GM12878 (cell line): ENCODE measurements at regions not wholly inside any gene's neighbourhood (a gene's known extent, or its start where the extent isn't known, plus 50 kb on each side); places are given as distances from the start of the nearest gene placed in this dataset.
A peak's percentile ranks its signal among the peaks of the same experiment; 100 is the strongest.

ENCODE experiments used
- ATAC-seq: fragments of 200-7000 bp; cut with Tn5 transposase; 3 replicates; pipeline ENCODE4 v1.9.1; 2020; ENCODE audit warnings: mild to moderate bottlenecking, moderate library complexity
- BruUV-seq: library from RNA; stranded (reverse); fragments of 400-500 nt; replicated peaks from 2 replicates; lab custom pipeline; 2021; lab: Mats Ljungman, UMichigan
- CTCF ChIA-PET: fragments of 300-600 bp; sonication (Branson Sonifier 250); formaldehyde crosslinking; extraction: SDS; loops from one replicate; lab custom pipeline; 2021; ENCODE audit warnings: inconsistent platforms; lab: Yijun Ruan, JAX
- POLR2A ChIA-PET: fragments of 350-600 bp; formaldehyde crosslinking; extraction: SDS; loops from one replicate; lab custom pipeline; 2021; ENCODE audit warnings: inconsistent platforms; lab: Charles Lee
- RAD21 ChIA-PET: fragments of 300-600 bp; sonication (Branson Sonifier 250); formaldehyde crosslinking; loops from one replicate; lab custom pipeline; 2023; ENCODE audit warnings: antibody characterized with exemption; ENCODE audit not compliant: unreplicated experiment; lab: Charles Lee
- SMC1A ChIA-PET: fragments of 300-600 bp; sonication (Branson Sonifier 250); formaldehyde crosslinking; loops from one replicate; lab custom pipeline; 2023; ENCODE audit not compliant: unreplicated experiment, uncharacterized antibody; lab: Charles Lee
- DNase-seq: peaks from one replicate; pipeline ENCODE4 v3.0.0-alpha.2; 2011; ENCODE audit warnings: low read depth, low spot score
- FAIRE-seq: peaks from 3 replicates; lab custom pipeline; 2011; peaks lifted over from hg19 to GRCh38; lab: Jason Lieb, UNC
- H2AFZ ChIP-seq: 2 replicates; pipeline ENCODE4 v1.6.0; 2011; ENCODE audit warnings: low read depth, low read length, control low read depth; ENCODE audit not compliant: control insufficient read depth
- H3K27ac ChIP-seq: 2 replicates; pipeline ENCODE4 v1.5.1; 2011; ENCODE audit warnings: control low read depth; ENCODE audit not compliant: control insufficient read depth, insufficient read depth
- H3K27me3 ChIP-seq, 2 experiments: replicated peaks in 1 of 2; 2 replicates each; pipeline versions ENCODE4 v1.6.0 to v1.6.1; 2011; ENCODE audit warnings: low read length in 1 of 2; ENCODE audit not compliant: control insufficient read depth in 2 of 2, insufficient read depth in 2 of 2
- H3K36me3 ChIP-seq, 2 experiments: 2 replicates each; pipeline ENCODE4 v1.5.1; 2011; ENCODE audit warnings: low read length in 1 of 2; ENCODE audit not compliant: control insufficient read depth in 2 of 2, insufficient read depth in 2 of 2
- H3K4me1 ChIP-seq: 2 replicates; pipeline ENCODE4 v1.6.1; 2011; ENCODE audit warnings: mild to moderate bottlenecking, low read length, moderate library complexity, mixed read lengths; ENCODE audit not compliant: control insufficient read depth, insufficient read depth
- H3K4me2 ChIP-seq: 2 replicates; pipeline ENCODE4 v1.6.0; 2011; ENCODE audit warnings: control low read depth; ENCODE audit not compliant: control insufficient read depth, insufficient read depth
- H3K4me3 ChIP-seq: fragments of 200-600 bp; sonication (generic); 2 replicates; pipeline ENCODE4 v1.5.1; 2016
- H3K79me2 ChIP-seq: 2 replicates; pipeline ENCODE4 v1.6.0; 2011; ENCODE audit warnings: low read length; ENCODE audit not compliant: control insufficient read depth, insufficient read depth
- H3K9ac ChIP-seq: 2 replicates; pipeline ENCODE4 v1.8.0; 2011; ENCODE audit warnings: low read length, control low read depth, mixed read lengths; ENCODE audit not compliant: control insufficient read depth, insufficient read depth
- H3K9me3 ChIP-seq: replicated peaks from 3 replicates; pipeline ENCODE4 v1.5.1; 2011; ENCODE audit warnings: mild to moderate bottlenecking, low read length; ENCODE audit not compliant: control insufficient read depth, insufficient read depth
- H4K20me1 ChIP-seq: 2 replicates; pipeline ENCODE4 v1.6.0; 2011; ENCODE audit not compliant: control insufficient read depth, insufficient read depth
- CEBPB ChIP-seq, 2 experiments: fragments of 150-350 bp in 1 of 2; IDR thresholded peaks; 2 replicates each; pipeline ENCODE4 v1.6.1; 2012 to 2014; ENCODE audit warnings: low read depth in 2 of 2, low read length in 2 of 2, borderline replicate concordance in 1 of 2, inconsistent platforms in 1 of 2
- KDM1A ChIP-seq: fragments of 200-600 bp; sonication (generic); IDR thresholded peaks from 2 replicates; pipeline ENCODE4 v1.6.1; 2016; ENCODE audit warnings: borderline replicate concordance
- MLLT1 ChIP-seq: fragments of 450-650 bp; IDR thresholded peaks from 2 replicates; pipeline ENCODE4 v1.6.1; 2016; ENCODE audit warnings: mild to moderate bottlenecking
- RAD51 ChIP-seq: fragments of 450-650 bp; IDR thresholded peaks from 2 replicates; pipeline ENCODE4 v1.6.1; 2016; ENCODE audit warnings: moderate library complexity, mild to moderate bottlenecking, inconsistent platforms
- SP1 ChIP-seq: IDR thresholded peaks from one replicate; pipeline ENCODE4 v1.6.1; 2011; ENCODE audit warnings: low read depth, low read length
- YY1 ChIP-seq: IDR thresholded peaks from 2 replicates; pipeline ENCODE4 v1.6.1; 2011; ENCODE audit warnings: low read depth, mild to moderate bottlenecking, low read length
- WGBS: methylation state at CpG from one replicate; pipeline ENCODE4 v1.1.6; 2016; ENCODE audit warnings: low lambda C conversion rate; ENCODE audit not compliant: insufficient replicate concordance, insufficient coverage; ENCODE audit errors: missing lambda C conversion rate; 5-methylcytosine and 5-hydroxymethylcytosine counted together
- in situ Hi-C: fragments of 300-500 bp; cut with MboI; formaldehyde crosslinking; loops from 9 replicates; pipeline ENCODE4 v1.14.3; 2018; ENCODE audit warnings: mixed read lengths
- intact Hi-C: fragments of 100-400 bp; cut with micrococcal nuclease; formaldehyde crosslinking; loops from one replicate; pipeline ENCODE4 v1.14.2; 2022; ENCODE audit not compliant: unreplicated experiment
- TF ChIP-seq, protein P1 (sequence below): IDR thresholded peaks from 2 replicates; pipeline ENCODE4 v1.6.1; 2012; ENCODE audit warnings: improper control_type of control experiment, low read depth, low read length; ENCODE audit not compliant: insufficient replicate concordance

GRCh38 chr7:130943336-130943901, 209.4 kb upstream of the KLF14 start (continued):
- TF ChIP-seq, protein P1, sequence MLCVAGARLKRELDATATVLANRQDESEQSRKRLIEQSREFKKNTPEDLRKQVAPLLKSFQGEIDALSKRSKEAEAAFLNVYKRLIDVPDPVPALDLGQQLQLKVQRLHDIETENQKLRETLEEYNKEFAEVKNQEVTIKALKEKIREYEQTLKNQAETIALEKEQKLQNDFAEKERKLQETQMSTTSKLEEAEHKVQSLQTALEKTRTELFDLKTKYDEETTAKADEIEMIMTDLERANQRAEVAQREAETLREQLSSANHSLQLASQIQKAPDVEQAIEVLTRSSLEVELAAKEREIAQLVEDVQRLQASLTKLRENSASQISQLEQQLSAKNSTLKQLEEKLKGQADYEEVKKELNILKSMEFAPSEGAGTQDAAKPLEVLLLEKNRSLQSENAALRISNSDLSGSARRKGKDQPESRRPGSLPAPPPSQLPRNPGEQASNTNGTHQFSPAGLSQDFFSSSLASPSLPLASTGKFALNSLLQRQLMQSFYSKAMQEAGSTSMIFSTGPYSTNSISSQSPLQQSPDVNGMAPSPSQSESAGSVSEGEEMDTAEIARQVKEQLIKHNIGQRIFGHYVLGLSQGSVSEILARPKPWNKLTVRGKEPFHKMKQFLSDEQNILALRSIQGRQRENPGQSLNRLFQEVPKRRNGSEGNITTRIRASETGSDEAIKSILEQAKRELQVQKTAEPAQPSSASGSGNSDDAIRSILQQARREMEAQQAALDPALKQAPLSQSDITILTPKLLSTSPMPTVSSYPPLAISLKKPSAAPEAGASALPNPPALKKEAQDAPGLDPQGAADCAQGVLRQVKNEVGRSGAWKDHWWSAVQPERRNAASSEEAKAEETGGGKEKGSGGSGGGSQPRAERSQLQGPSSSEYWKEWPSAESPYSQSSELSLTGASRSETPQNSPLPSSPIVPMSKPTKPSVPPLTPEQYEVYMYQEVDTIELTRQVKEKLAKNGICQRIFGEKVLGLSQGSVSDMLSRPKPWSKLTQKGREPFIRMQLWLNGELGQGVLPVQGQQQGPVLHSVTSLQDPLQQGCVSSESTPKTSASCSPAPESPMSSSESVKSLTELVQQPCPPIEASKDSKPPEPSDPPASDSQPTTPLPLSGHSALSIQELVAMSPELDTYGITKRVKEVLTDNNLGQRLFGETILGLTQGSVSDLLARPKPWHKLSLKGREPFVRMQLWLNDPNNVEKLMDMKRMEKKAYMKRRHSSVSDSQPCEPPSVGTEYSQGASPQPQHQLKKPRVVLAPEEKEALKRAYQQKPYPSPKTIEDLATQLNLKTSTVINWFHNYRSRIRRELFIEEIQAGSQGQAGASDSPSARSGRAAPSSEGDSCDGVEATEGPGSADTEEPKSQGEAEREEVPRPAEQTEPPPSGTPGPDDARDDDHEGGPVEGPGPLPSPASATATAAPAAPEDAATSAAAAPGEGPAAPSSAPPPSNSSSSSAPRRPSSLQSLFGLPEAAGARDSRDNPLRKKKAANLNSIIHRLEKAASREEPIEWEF: no peak
- no peak for TF ChIP-seq KDM1A
- TF ChIP-seq YY1: no peak

DNA sequence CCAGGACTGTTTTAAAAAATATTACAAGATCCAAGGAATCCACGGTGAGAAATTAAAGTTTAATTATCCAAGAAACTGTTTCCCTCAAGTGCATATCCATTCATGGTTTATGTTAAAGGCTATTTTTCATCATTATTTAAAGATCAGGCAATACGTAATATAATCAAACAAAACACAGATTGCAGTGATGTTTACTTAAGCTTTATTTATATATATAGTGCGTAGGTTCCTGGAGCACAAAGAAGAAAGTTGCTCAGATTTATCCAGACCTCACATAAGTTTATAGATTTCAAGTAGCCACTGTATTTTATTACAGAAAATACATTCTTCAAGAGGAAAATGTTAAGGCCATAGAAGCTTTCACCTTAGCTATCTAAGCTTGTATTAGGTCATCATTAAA, 210.0 kb upstream of the KLF14 start:
- no peak for ATAC-seq
- peaks cover 7 to 9% of the 10 kb centered on the region in 2 experiments; a peak in 3 of 4 replicates for H3K36me3 ChIP-seq

More for the DNA sequence above, 210.0 kb upstream of the KLF14 start:
- SMC1A ChIA-PET: interaction anchor here (0.7 to 7.1 kb wide), 15 partner anchors 13 to 98 kb away, joined by 3 to 145 read pairs (median 4); no protein-coding TSS in a partner anchor
- Histone ChIP-seq H3K4me3 (peak overlapping the region; percentile 39; the same call in 1 of the 2 replicates), H2AFZ (no peak overlapping the region), H3K4me1 (peaks cover 36% of the 10 kb centered on the region), H3K27ac (peak overlapping the region; percentile 78; the same call in 1 of the 2 replicates), H3K79me2 (peaks cover 98% of the 10 kb centered on the region), H3K4me2 (peak overlapping the region; percentile 57), H3K9me3 (no peaks in the 10 kb centered on the region), H4K20me1 (no peaks in the 10 kb centered on the region; the same call in 1 of the 2 replicates), H3K9ac (no peak overlapping the region), H3K27me3 (no peaks in the 10 kb centered on the region)
- intact Hi-C loops: no loop called here
- FAIRE-seq (no peak), DNase-seq (no peak)
- CTCF ChIA-PET: interaction anchor here (0.8 to 8.5 kb wide), 7 partner anchors 12 to 96 kb away, joined by 3 to 106 read pairs (median 17); no protein-coding TSS in a partner anchor
- POLR2A ChIA-PET: interaction anchor here (0.6 to 4.6 kb wide), 7 partner anchors 14 to 94 kb away, joined by 3 to 67 read pairs (median 6); no protein-coding TSS in a partner anchor
- no TSS peak for BruUV-seq
- WGBS: 47% methylated on average over 3 of the region's 3 CpGs
- RAD21 ChIA-PET: interaction anchor here (0.6 to 6.7 kb wide), 9 partner anchors 9 to 163 kb away, joined by 3 to 94 read pairs (median 3); no protein-coding TSS in a partner anchor
- in situ Hi-C loops: no loop called here
- 0 out of 2 replicates have a peak, but pooled peaks have one; percentile 38 for TF ChIP-seq MLLT1
- TF ChIP-seq SP1: no peak
- no peak for TF ChIP-seq RAD51
- TF ChIP-seq CEBPB (IDR thresholded peaks at IDR 0.05; ENCODE audit: borderline replicate concordance in 1 of 2, low read depth in 2 of 2, low read length in 2 of 2): 0 out of 4 replicates have a peak, but pooled peaks of 1 of the 2 experiments have one; percentile 15
